HG02981 (cell line): ENCODE measurements at regions not wholly inside any gene's neighbourhood (a gene's known extent, or its start where the extent isn't known, plus 50 kb on each side); places are given as distances from the start of the nearest gene placed in this dataset.
"Not testable (repeated sequence)": the region's sequence is repeated elsewhere in the genome, so short reads cannot be mapped to it uniquely, and the experiment has no call there.

Experiments
- ATAC-seq: cut with Tn5 transposase; IDR thresholded peaks from one replicate; pipeline ENCODE4 v1.9.1; 2021; ENCODE audit warnings: mild to moderate bottlenecking, moderate library complexity; ENCODE audit not compliant: unreplicated experiment

- ATAC-seq = no peak
Measured at GRCh38 chr3:75118779-75119178, 504.3 kb upstream of the CNTN3 start.

DNA sequence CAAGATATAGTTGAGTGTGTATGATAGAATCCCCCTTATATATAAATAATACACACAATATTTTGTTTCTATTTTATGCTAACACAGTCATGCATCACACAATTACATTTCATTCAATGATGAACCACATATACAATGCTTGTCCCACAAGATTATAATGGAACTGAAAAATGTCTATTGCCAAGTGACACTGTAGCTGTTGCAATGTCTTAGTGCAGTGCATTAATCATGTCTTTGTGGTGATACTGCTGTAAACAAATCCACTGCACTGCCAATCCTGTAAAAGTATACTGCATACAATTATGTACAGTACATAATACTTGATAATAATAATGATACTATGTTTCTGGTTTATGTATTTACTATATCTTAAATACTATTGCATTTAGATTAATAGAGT lies 512.1 kb upstream of the CNTN3 start:
- no peak for ATAC-seq

DNA sequence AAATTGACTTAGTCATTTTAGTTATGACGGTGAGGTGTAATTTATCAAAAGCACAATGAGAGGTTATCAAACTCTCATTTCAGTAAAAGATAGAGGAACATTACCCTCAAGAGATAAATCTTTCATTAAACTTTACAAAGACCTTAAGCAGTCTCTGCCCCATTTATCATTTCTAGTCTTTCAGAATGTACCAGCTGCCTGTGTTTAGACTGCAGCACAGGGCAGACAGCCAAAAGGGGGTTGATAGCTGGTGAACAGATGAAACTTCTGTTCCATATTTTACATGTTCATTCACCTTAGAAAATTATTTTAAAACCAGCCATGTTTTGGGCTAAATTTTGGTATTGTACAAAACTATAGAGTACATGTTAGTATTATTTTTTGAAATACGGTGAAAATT lies 514.6 kb upstream of the CNTN3 start:
- no peak for ATAC-seq

DNA sequence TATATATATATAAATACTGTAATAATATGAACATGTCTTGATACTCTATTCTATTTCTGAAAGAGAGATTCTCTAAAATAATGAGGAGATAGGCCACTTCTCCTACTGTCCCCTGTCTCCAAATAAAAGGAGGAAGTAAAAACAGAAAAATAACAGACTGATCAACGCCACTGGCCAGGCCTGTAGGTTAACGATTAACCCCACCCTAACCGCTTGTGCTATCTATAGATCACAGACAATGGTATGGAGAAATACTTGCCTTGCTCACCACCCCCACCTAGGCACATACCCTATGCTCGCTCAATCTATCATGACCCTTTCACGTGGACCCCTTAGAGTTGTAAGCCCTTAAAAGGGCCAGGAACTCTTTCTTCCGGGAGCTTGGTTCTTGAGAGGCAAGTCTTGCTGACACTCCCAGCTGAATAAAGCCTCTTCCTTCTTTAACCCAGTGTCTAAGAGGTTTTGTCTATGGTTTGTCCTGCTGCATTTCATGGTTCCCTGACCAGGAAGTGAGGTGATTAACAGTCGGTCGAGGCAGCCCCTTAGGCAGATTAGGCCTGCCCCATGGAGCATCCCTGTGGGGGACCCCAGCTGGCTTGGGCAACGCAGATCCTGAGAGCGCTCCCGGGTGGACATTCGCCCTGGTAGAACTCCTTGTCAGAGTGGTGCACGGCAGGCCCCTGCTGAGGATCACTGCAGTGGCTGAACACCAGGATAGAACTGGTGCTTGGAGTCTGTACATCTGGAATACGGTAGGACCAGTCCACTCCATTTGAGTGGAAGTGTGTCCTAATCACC lies 521.8 kb upstream of the CNTN3 start:
- ATAC-seq = no peak

DNA sequence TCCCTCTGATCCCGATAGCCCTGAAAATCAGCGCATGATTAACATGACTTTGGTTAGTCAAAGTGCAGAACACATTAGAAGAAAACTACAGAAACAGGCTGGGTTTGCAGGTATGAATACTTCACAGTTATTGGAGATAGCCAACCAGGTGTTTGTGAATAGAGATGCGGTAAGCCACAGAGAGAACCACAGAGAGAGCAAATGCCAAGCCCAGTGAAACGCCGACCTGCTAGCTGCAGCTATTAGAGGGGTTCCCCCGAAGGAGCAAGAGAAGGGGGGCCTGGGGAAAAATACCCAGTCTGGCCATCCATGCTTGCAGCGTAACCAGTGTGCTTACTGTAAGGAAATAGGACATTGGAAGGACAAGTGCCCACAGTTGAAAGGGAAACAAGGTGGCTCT lies 523.9 kb upstream of the CNTN3 start:
- no peak for ATAC-seq

GRCh38 chr3:75140904-75141615 lies 523.1 kb upstream of the FRG2C start:
- no peak for ATAC-seq

- ATAC-seq = no peak
Measured at GRCh38 chr3:75144406-75144805, 519.7 kb upstream of the FRG2C start.

DNA sequence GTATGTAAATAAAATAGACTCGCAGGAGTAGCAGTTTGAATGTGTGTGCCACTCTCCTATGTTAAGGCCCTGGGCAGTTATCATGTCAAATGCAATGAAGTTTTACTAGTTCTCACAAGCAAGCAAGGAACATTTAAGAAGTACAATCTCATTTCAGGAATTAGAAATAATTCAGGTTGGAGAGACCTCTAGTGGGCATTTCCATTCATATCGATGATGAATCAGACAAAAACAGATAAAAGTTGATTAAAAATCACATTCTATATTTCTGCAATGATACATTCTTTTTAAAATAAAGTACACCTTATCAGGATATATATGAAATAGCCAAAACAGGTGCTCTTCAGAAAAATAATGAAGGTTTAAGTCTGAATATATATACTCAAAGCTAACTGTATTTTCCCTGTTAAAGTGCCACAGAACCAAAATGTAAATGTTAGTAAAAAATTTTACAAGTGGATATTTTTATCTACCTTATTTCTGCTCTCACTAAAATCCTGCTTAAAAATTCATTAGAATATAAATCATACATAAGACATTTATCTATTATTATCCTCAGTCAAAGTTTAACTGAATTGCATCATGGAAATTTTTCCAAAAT lies 492.4 kb upstream of the FRG2C start:
- no peak for ATAC-seq

DNA sequence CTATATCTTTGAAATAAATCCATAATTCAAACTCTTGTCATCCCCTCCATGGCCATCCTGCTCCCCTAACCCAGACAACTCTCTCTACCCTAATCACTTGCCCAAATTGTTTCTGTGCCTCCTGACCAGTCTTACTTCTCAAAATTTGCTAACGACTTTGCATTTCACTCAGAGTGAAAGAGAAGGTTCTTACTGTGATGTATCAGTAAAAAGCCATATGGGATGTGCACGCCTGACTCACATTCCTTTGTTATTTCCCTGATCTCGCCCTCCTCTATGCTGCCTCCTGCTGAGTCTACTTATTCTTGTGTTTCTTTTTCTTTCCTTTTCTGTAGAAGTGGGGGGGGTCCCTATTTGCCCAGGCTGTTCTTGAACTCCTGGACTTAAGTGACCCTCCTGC lies 487.2 kb upstream of the FRG2C start:
- no peak for ATAC-seq

- no peak for ATAC-seq
Measured at GRCh38 chr3:75180235-75180944, 483.7 kb upstream of the FRG2C start.

DNA sequence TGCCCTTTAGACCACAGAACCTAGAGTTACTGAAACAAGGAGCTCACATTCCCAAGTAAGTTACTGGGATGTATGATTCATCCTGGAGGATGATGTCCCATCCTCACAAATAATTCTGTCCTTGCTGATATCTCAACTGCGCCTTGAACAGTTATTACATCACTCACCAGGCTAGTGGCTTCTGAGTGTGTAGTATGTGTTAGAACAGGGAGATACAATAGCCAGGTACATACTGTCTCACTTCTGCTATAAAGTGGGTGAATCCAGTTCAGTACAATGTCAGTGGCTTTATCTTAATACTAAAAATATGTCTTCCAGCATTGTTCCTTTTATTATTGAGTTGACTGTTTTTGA lies 483.2 kb upstream of the FRG2C start:
- no peak for ATAC-seq

- ATAC-seq = no peak
Measured at GRCh38 chr3:75188962-75189361, 475.2 kb upstream of the FRG2C start.

- ATAC-seq = no peak
Measured at GRCh38 chr3:75192146-75192616, 471.9 kb upstream of the FRG2C start.

DNA sequence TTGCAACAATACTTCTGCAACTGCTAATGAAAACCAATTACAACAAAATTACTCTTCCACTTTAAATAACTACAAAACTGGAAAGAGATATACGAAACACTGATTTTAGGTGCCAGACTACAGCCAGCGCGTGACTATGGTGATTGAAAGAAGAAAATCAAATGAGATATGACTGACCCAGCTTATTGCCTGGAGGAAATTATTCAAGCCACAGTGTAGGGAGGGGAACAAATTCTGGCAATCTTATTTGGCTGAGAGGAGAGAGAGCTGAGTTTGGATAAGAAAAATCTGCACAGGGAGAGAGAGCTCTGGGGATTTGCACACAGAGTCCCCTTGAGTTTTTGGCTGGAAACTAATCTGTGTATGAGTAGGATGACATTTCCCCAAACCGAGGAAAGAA lies 470.3 kb upstream of the FRG2C start:
- no peak for ATAC-seq

DNA sequence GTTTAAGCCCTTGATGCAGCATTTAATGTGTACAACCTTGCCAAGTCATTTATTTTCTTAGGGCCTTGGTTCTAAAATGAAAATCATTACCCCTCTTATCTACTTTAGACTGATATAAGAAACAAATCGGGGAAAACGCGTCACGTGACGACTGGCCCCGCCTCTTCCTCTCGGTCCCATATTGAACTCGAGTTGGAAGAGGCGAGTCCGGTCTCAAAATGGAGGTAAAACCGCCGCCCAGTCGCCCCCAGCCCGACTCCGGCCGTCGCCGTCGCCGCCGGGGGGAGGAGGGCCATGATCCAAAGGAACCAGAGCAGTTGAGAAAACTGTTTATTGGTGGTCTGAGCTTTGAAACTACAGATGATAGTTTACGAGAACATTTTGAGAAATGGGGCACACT lies 449.8 kb upstream of the FRG2C start:
- not testable (repeated sequence) for ATAC-seq

GRCh38 chr3:75218577-75218976 lies 445.6 kb upstream of the FRG2C start:
- ATAC-seq = no peak

DNA sequence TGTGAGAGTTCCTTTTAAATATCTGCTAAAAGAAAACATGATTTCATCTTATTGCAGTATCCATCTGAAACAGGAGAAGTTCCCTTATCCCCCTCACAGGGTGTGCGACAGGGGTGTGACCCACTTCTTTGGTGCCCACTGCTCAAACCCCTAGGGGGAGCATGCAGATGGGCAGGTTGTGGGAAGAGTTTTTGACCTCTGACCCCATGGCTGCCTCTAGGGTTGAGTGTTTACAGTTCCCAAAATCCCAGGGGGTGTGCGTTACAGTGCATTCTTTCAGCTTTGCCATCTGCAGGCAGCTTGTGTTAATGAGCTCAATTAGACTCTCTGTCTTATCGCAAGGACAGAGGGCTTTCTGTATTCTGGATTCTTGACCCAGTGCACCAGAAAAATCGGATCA lies 443.2 kb upstream of the FRG2C start:
- ATAC-seq = no peak

DNA sequence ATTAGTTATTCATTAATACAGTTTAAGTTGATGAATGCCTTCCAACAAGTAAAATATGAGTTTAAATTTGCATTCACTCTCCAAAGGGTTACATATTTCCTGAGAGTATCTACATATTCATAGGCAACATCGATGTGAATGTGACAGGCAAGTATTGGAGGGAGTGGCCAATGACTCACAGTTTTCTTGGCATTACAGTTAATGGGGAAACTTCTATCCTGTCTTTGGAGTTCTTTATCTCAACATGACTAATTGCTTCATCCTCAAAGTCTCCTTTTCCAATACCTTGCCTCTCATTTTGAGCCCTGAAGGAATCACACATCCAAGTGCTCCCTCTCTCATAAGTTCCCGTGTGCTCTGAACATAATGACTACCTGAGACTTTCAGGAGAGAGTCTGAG lies 439.7 kb upstream of the FRG2C start:
- ATAC-seq = no peak

- ATAC-seq = no peak
Measured at GRCh38 chr3:75232216-75232615, 431.9 kb upstream of the FRG2C start.

- no peak for ATAC-seq
Measured at GRCh38 chr3:75235631-75236030, 428.5 kb upstream of the FRG2C start.

- ATAC-seq = no peak
Measured at GRCh38 chr3:75237053-75237452, 427.1 kb upstream of the FRG2C start.
